Spleen (tissue), 11 donors: ENCODE measurements at regions not wholly inside any gene's neighbourhood (a gene's known extent, or its start where the extent isn't known, plus 50 kb on each side); places are given as distances from the start of the nearest gene placed in this dataset.
"Not testable (repeated sequence)": the region's sequence is repeated elsewhere in the genome, so short reads cannot be mapped to it uniquely, and the experiment has no call there.

ENCODE experiments used
- DNase-seq: peaks from one replicate; pipeline ENCODE4 v3.0.0-alpha.2; 2020
- H3K27ac ChIP-seq, 8 donors: fragments of 200-600 bp; sonication (generic) in 7 of 8; 1 replicate in 4 of 8; 2 replicates in 4 of 8; pipeline versions ENCODE4 v1.5.0 to v1.8.0; 2016 to 2021; ENCODE audit warnings: inconsistent platforms in 4 of 8, mild to moderate bottlenecking in 4 of 8, moderate library complexity in 1 of 8
- H3K27me3 ChIP-seq, 7 donors: fragments of 200-600 bp; sonication (generic) in 6 of 7; replicated peaks in 1 of 7; 1 replicate in 4 of 7; 2 replicates in 3 of 7; pipeline versions ENCODE4 v1.5.0 to v1.8.0; 2016 to 2021; ENCODE audit warnings: inconsistent platforms in 3 of 7, mild to moderate bottlenecking in 1 of 7
- H3K36me3 ChIP-seq, 6 donors: fragments of 200-600 bp; sonication (generic) in 5 of 6; 1 replicate in 4 of 6; 2 replicates in 2 of 6; pipeline versions ENCODE4 v1.5.0 to v1.8.0; 2016 to 2021; ENCODE audit warnings: inconsistent platforms in 2 of 6
- H3K4me1 ChIP-seq, 6 donors: fragments of 200-600 bp; sonication (generic) in 5 of 6; 1 replicate in 3 of 6; 2 replicates in 3 of 6; pipeline versions ENCODE4 v1.5.0 to v1.8.0; 2016 to 2021; ENCODE audit warnings: inconsistent platforms in 3 of 6
- H3K4me3 ChIP-seq, 8 donors: fragments of 200-600 bp; sonication (generic) in 7 of 8; 1 replicate in 4 of 8; 2 replicates in 4 of 8; pipeline versions ENCODE4 v1.5.0 to v1.8.0; 2016 to 2021; ENCODE audit warnings: inconsistent platforms in 4 of 8, mild to moderate bottlenecking in 4 of 8, moderate library complexity in 2 of 8
- H3K9me3 ChIP-seq, 8 donors: fragments of 200-600 bp; sonication (generic) in 7 of 8; 1 replicate in 4 of 8; 2 replicates in 4 of 8; pipeline versions ENCODE4 v1.5.0 to v1.8.0; 2016 to 2021; ENCODE audit warnings: inconsistent platforms in 4 of 8
- CTCF ChIP-seq, 11 experiments: fragments of 200-600 bp in 7 of 11; fragments of 450-650 bp in 4 of 11; sonication (generic) in 4 of 11; IDR thresholded peaks in 8 of 11; conservative IDR thresholded peaks in 3 of 11; 1 replicate in 7 of 11; 2 replicates in 4 of 11; pipeline versions ENCODE4 v1.4.0 to v1.8.0; 2016 to 2021; ENCODE audit warnings: antibody characterized with exemption in 11 of 11, inconsistent platforms in 4 of 11, mild to moderate bottlenecking in 1 of 11
- POLR2A ChIP-seq, 3 donors: fragments of 450-650 bp; IDR thresholded peaks; one replicate each; pipeline ENCODE4 v1.5.1; 2017; ENCODE audit warnings: antibody characterized with exemption in 3 of 3, mild to moderate bottlenecking in 1 of 3
- POLR2AphosphoS5 ChIP-seq, 3 donors: sonication (generic); formaldehyde crosslinking; IDR thresholded peaks; one replicate each; pipeline ENCODE4 v1.5.1; 2017; ENCODE audit warnings: antibody characterized with exemption in 3 of 3
- WGBS, 5 donors: extraction: QIAGEN DNeasy Blood & Tissue Kit in 3 of 5; methylation state at CpG; one replicate each; pipeline versions ENCODE4 v1.1.5 to v1.1.7; 2013 to 2018; 5-methylcytosine and 5-hydroxymethylcytosine counted together
- intact Hi-C: fragments of 100-400 bp; cut with DNase I; formaldehyde crosslinking; loops from one replicate; pipeline ENCODE4 v1.15.0; 2023; ENCODE audit warnings: low total_unique reads
- donor health status: healthy with polysubstance abuse.
- donor health status: DM: no; HTN: no; CAD: no; lungs with moderate emphysema.
- donor health status: DM: no; HTN: no; CAD: no.
- donor health status: Bipolar disorder and iron deficiency.
- donor health status: healthy.
- donor health status: DM: no; HTN: no; CAD: no.
- donor health status: DM: yes; HTN: yes; CAD: no.

- intact Hi-C loops, result no loop called here
- TF ChIP-seq POLR2AphosphoS5 (IDR thresholded peaks at IDR 0.05) (no peak), CTCF (IDR thresholded peaks at IDR 0.05 in 8 of 11, conservative IDR thresholded peaks at IDR 0.05 in 3 of 11) (no peak), POLR2A (IDR thresholded peaks at IDR 0.05) (no peak)
- H3K4me1 ChIP-seq, result no peaks in the 10 kb centered on the region
- no peaks in the 10 kb centered on the region for H3K36me3 ChIP-seq
- peaks cover 0 to 25% (median 12%) of the 10 kb centered on the region in 8 donors for H3K9me3 ChIP-seq
- peaks cover 0 to 5% (median 0%) of the 10 kb centered on the region in 7 donors for H3K27me3 ChIP-seq
- no peak for DNase-seq
- no peak overlapping the region for H3K4me3 ChIP-seq
- WGBS, 5 donors, result 57 to 77% (median 70%) methylated on average over 9 of the region's 9 CpGs
- no peak overlapping the region for H3K27ac ChIP-seq
These were observed 433.3 kb downstream of the BUD13 start for GRCh38 chr11:116339306-116340098.

GRCh38 chr11:116338500-116338899 is 434.3 kb downstream of the BUD13 start:
- H3K4me3 ChIP-seq, intact Hi-C loops, H3K4me1 ChIP-seq, DNase-seq, H3K27me3 ChIP-seq, H3K36me3 ChIP-seq, H3K27ac ChIP-seq: not testable (repeated sequence)
- H3K9me3 ChIP-seq, result peaks cover 0 to 25% (median 12%) of the 10 kb centered on the region in 8 donors
- 96 to 100% (median 98%) methylated on average over 4 of the region's 4 CpGs for WGBS, 5 donors

- WGBS, 5 donors, result 81 to 100% (median 89%) methylated on average over 1 of the region's 1 CpG
- intact Hi-C loops, result no loop called here
- Histone ChIP-seq H3K9me3 (peaks cover 0 to 25% (median 12%) of the 10 kb centered on the region in 8 donors), H3K4me1 (no peaks in the 10 kb centered on the region), H3K27me3 (no peaks in the 10 kb centered on the region), H3K4me3 (no peak overlapping the region), H3K27ac (no peak overlapping the region), H3K36me3 (no peaks in the 10 kb centered on the region)
- no peak for DNase-seq
- TF ChIP-seq POLR2AphosphoS5 (IDR thresholded peaks at IDR 0.05), result no peak
- no peak for TF ChIP-seq POLR2A (IDR thresholded peaks at IDR 0.05)
- TF ChIP-seq CTCF (IDR thresholded peaks at IDR 0.05 in 8 of 11, conservative IDR thresholded peaks at IDR 0.05 in 3 of 11), result no peak
These were observed 436.2 kb downstream of the BUD13 start for GRCh38 chr11:116336540-116336939.

- H3K9me3 ChIP-seq, result peaks cover 0 to 25% (median 12%) of the 10 kb centered on the region in 8 donors
- intact Hi-C loops, result no loop called here
- 90 to 100% (median 96%) methylated on average over 3 of the region's 3 CpGs for WGBS, 5 donors
- H3K27me3 ChIP-seq, result no peaks in the 10 kb centered on the region
- no peaks in the 10 kb centered on the region for H3K4me1 ChIP-seq
- TF ChIP-seq POLR2A (IDR thresholded peaks at IDR 0.05), result no peak
- no peak for TF ChIP-seq POLR2AphosphoS5 (IDR thresholded peaks at IDR 0.05)
- TF ChIP-seq CTCF (IDR thresholded peaks at IDR 0.05 in 8 of 11, conservative IDR thresholded peaks at IDR 0.05 in 3 of 11), result no peak
- no peak overlapping the region for H3K4me3 ChIP-seq
- DNase-seq, result no peak
- no peak overlapping the region for H3K27ac ChIP-seq
- H3K36me3 ChIP-seq, result no peaks in the 10 kb centered on the region
These were observed 436.9 kb downstream of the BUD13 start for GRCh38 chr11:116335891-116336290.
